ENCODE measurements at regions not wholly inside any gene's neighbourhood (a gene's known extent, or its start where the extent isn't known, plus 50 kb on each side); places are given as distances from the start of the nearest gene placed in this dataset.

GRCh38 chr12:114164351-114164750 is 198.2 kb upstream of the RBM19 start:
- H3K4me2 ChIP-seq (ENCODE audit: low read length), result no peak overlapping the region
- no peaks in the 10 kb centered on the region for H3K4me1 ChIP-seq (ENCODE audit: insufficient read depth, low read length, poor library complexity, severe bottlenecking)
- intact Hi-C loops (cut with micrococcal nuclease; ENCODE audit: unreplicated experiment), result no loop called here
- H2AFZ ChIP-seq (ENCODE audit: low read length), result no peak overlapping the region
- DNase-seq (ENCODE audit: low spot score), result no peak
- ChIA-PET CTCF (ENCODE audit: unreplicated experiment) (no interaction called here), POLR2A (no interaction called here)
- TF ChIP-seq CTCF (conservative IDR thresholded peaks at IDR 0.05; ENCODE audit: low read length), result no peak
- TF ChIP-seq EZH2phosphoT487 (IDR thresholded peaks at IDR 0.05; ENCODE audit: borderline replicate concordance, low read depth, low read length), result no peak
- H3K27ac ChIP-seq (ENCODE audit: low read depth, low read length, poor library complexity, severe bottlenecking), result no peak overlapping the region
- no peak overlapping the region for H3K4me3 ChIP-seq (ENCODE audit: low read depth, low read length, poor library complexity, severe bottlenecking)
- no peaks in the 10 kb centered on the region for H3K36me3 ChIP-seq (ENCODE audit: insufficient read depth, low read length)
- no peaks in the 10 kb centered on the region for H3K9me2 ChIP-seq (ENCODE audit: insufficient read depth, low read length)
- no TSS peak for BruUV-seq (replicated peaks)
- no peaks in the 10 kb centered on the region for H3K9me3 ChIP-seq (ENCODE audit: low read length)
- no peaks in the 10 kb centered on the region for H3K79me2 ChIP-seq (ENCODE audit: insufficient read depth, low read depth, low read length)
- H4K20me1 ChIP-seq (ENCODE audit: insufficient read depth, low read length), result no peaks in the 10 kb centered on the region

- DNase-seq (ENCODE audit: low spot score), result no peak
- ChIA-PET CTCF (ENCODE audit: unreplicated experiment) (no interaction called here), POLR2A (no interaction called here)
- BruUV-seq (replicated peaks), result no TSS peak
- TF ChIP-seq CTCF (conservative IDR thresholded peaks at IDR 0.05; ENCODE audit: low read length), result no peak
- no peak for TF ChIP-seq EZH2phosphoT487 (IDR thresholded peaks at IDR 0.05; ENCODE audit: borderline replicate concordance, low read depth, low read length)
- Histone ChIP-seq H4K20me1 (ENCODE audit: insufficient read depth, low read length) (no peaks in the 10 kb centered on the region), H3K27ac (ENCODE audit: low read depth, low read length, poor library complexity, severe bottlenecking) (no peak overlapping the region), H3K4me2 (ENCODE audit: low read length) (no peak overlapping the region), H3K4me3 (ENCODE audit: low read depth, low read length, poor library complexity, severe bottlenecking) (no peak overlapping the region), H3K79me2 (ENCODE audit: insufficient read depth, low read depth, low read length) (no peaks in the 10 kb centered on the region), H3K36me3 (ENCODE audit: insufficient read depth, low read length) (no peaks in the 10 kb centered on the region), H3K4me1 (ENCODE audit: insufficient read depth, low read length, poor library complexity, severe bottlenecking) (no peaks in the 10 kb centered on the region), H2AFZ (ENCODE audit: low read length) (no peak overlapping the region), H3K9me2 (ENCODE audit: insufficient read depth, low read length) (no peaks in the 10 kb centered on the region), H3K9me3 (ENCODE audit: low read length) (no peaks in the 10 kb centered on the region)
- intact Hi-C loops (cut with micrococcal nuclease; ENCODE audit: unreplicated experiment), result no loop called here
These were observed 197.6 kb upstream of the RBM19 start for GRCh38 chr12:114163771-114164170.

- Histone ChIP-seq H4K20me1 (ENCODE audit: insufficient read depth, low read length) (no peaks in the 10 kb centered on the region), H2AFZ (ENCODE audit: low read length) (no peak overlapping the region), H3K27ac (ENCODE audit: low read depth, low read length, poor library complexity, severe bottlenecking) (no peak overlapping the region), H3K9me2 (ENCODE audit: insufficient read depth, low read length) (no peaks in the 10 kb centered on the region), H3K4me2 (ENCODE audit: low read length) (no peak overlapping the region), H3K79me2 (ENCODE audit: insufficient read depth, low read depth, low read length) (no peaks in the 10 kb centered on the region), H3K4me3 (ENCODE audit: low read depth, low read length, poor library complexity, severe bottlenecking) (no peak overlapping the region), H3K36me3 (ENCODE audit: insufficient read depth, low read length) (no peaks in the 10 kb centered on the region), H3K9me3 (ENCODE audit: low read length) (no peaks in the 10 kb centered on the region), H3K4me1 (ENCODE audit: insufficient read depth, low read length, poor library complexity, severe bottlenecking) (no peaks in the 10 kb centered on the region)
- DNase-seq (ENCODE audit: low spot score), result no peak
- POLR2A ChIA-PET, result no interaction called here
- CTCF ChIA-PET (ENCODE audit: unreplicated experiment), result no interaction called here
- BruUV-seq (replicated peaks), result no TSS peak
- TF ChIP-seq CTCF (conservative IDR thresholded peaks at IDR 0.05; ENCODE audit: low read length) (no peak), EZH2phosphoT487 (IDR thresholded peaks at IDR 0.05; ENCODE audit: borderline replicate concordance, low read depth, low read length) (no peak)
- intact Hi-C loops (cut with micrococcal nuclease; ENCODE audit: unreplicated experiment), result no loop called here
These were observed 194.3 kb upstream of the RBM19 start for GRCh38 chr12:114160445-114160844.

Data from OCI-LY7 (cell line).